ENCODE measurements at regions not wholly inside any gene's neighbourhood (a gene's known extent, or its start where the extent isn't known, plus 50 kb on each side); places are given as distances from the start of the nearest gene placed in this dataset.

GRCh38 chr7:115410972-115411686 is 489.2 kb downstream of the MDFIC start:
- no peak overlapping the region for H3K4me3 ChIP-seq
- no peak for DNase-seq (ENCODE audit: low spot score)
- no peak overlapping the region for H3K27ac Mint-ChIP-seq
- H3K4me1 Mint-ChIP-seq: no peaks in the 10 kb centered on the region
- no peak overlapping the region for H3K9ac ChIP-seq
- TF ChIP-seq EZH2phosphoT487 (IDR thresholded peaks at IDR 0.05) (no peak), CTCF (IDR thresholded peaks at IDR 0.05) (no peak), EZH2 (IDR thresholded peaks at IDR 0.05) (no peak)
- H2AFZ ChIP-seq (replicated peaks): no peak overlapping the region
- no peak overlapping the region for H3K27ac ChIP-seq
- peaks cover 2% of the 10 kb centered on the region for H3K9me3 Mint-ChIP-seq
- no peaks in the 10 kb centered on the region for H3K27me3 Mint-ChIP-seq (ENCODE audit: insufficient read depth, low read depth)
- H3F3A ChIP-seq (ENCODE audit: low read depth): no peaks in the 10 kb centered on the region
- H3K79me2 ChIP-seq (ENCODE audit: low read depth): no peaks in the 10 kb centered on the region
- H3K4me1 ChIP-seq: peaks cover 9% of the 10 kb centered on the region
- H3K27me3 ChIP-seq: no peaks in the 10 kb centered on the region
- no peak overlapping the region for H3K4me2 ChIP-seq
- no peak overlapping the region for H3K4me3 Mint-ChIP-seq
- H3K9me3 ChIP-seq (ENCODE audit: low read depth): no peaks in the 10 kb centered on the region
- H3K36me3 Mint-ChIP-seq: no peaks in the 10 kb centered on the region
- H3K36me3 ChIP-seq: no peaks in the 10 kb centered on the region
- H4K20me1 ChIP-seq (ENCODE audit: low read depth): no peaks in the 10 kb centered on the region

- TF ChIP-seq EZH2phosphoT487 (IDR thresholded peaks at IDR 0.05): no peak
- TF ChIP-seq CTCF (IDR thresholded peaks at IDR 0.05): no peak
- Histone ChIP-seq H3K4me1 (peaks cover 9% of the 10 kb centered on the region), H3K4me2 (no peak overlapping the region), H3K9ac (no peak overlapping the region), H2AFZ (replicated peaks) (no peak overlapping the region), H4K20me1 (ENCODE audit: low read depth) (no peaks in the 10 kb centered on the region), H3F3A (ENCODE audit: low read depth) (no peaks in the 10 kb centered on the region), H3K4me3 (no peak overlapping the region), H3K27ac (no peak overlapping the region), H3K9me3 (ENCODE audit: low read depth) (no peaks in the 10 kb centered on the region), H3K36me3 (no peaks in the 10 kb centered on the region), H3K79me2 (ENCODE audit: low read depth) (no peaks in the 10 kb centered on the region), H3K27me3 (no peaks in the 10 kb centered on the region)
- no peaks in the 10 kb centered on the region for H3K36me3 Mint-ChIP-seq
- H3K27me3 Mint-ChIP-seq (ENCODE audit: insufficient read depth, low read depth): no peaks in the 10 kb centered on the region
- H3K4me3 Mint-ChIP-seq: no peak overlapping the region
- H3K9me3 Mint-ChIP-seq: peaks cover 2% of the 10 kb centered on the region
- no peak overlapping the region for H3K27ac Mint-ChIP-seq
- no peak for DNase-seq (ENCODE audit: low spot score)
- no peaks in the 10 kb centered on the region for H3K4me1 Mint-ChIP-seq
Measured at GRCh38 chr7:115410434-115410820, 488.5 kb downstream of the MDFIC start.

DNA sequence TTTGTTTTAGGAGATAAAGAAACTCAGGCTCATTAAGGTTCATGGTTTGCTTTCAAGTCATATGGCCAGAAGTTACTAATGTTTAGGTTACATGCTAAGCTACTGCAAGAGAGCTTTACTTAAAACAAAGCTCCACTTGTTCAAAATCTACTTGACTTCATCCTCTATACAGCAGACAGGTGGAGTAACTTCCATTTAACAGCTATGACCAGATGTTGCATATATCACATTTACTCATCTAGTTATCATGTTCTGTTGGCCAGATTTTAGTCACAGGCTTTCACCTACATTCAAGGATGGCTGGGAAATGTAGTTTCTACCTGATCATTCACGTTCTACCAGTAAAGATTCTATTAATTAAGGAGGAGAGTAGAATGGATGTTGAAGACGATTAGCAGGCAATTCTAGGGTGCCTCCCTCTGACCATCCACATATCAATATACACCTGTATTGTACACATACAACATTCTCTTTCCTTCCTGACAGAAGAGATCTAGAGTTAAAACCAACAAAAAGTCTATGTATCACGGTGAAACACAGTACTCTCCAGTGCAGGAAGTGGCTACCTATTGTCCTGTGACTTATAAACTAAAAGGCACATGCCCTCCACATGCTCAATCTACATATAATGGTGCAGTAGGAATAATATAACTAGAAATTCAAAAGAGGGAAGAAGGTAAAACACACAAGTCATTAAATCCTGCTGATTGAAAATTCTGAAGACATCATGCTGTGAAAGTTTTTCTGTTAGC is 488.0 kb downstream of the MDFIC start:
- DNase-seq (ENCODE audit: low spot score): no peak
- H3K27me3 Mint-ChIP-seq (ENCODE audit: insufficient read depth, low read depth): no peaks in the 10 kb centered on the region
- Histone ChIP-seq H3K4me2 (no peak overlapping the region), H3K4me1 (peaks cover 9% of the 10 kb centered on the region), H2AFZ (replicated peaks) (no peak overlapping the region), H4K20me1 (ENCODE audit: low read depth) (no peaks in the 10 kb centered on the region), H3K27ac (no peak overlapping the region), H3K9me3 (ENCODE audit: low read depth) (no peaks in the 10 kb centered on the region), H3K9ac (no peak overlapping the region), H3K4me3 (no peak overlapping the region), H3K36me3 (no peaks in the 10 kb centered on the region), H3K27me3 (no peaks in the 10 kb centered on the region), H3F3A (ENCODE audit: low read depth) (no peaks in the 10 kb centered on the region), H3K79me2 (ENCODE audit: low read depth) (no peaks in the 10 kb centered on the region)
- no peak overlapping the region for H3K27ac Mint-ChIP-seq
- no peaks in the 10 kb centered on the region for H3K36me3 Mint-ChIP-seq
- peaks cover 2% of the 10 kb centered on the region for H3K9me3 Mint-ChIP-seq
- H3K4me1 Mint-ChIP-seq: no peaks in the 10 kb centered on the region
- H3K4me3 Mint-ChIP-seq: no peak overlapping the region
- TF ChIP-seq CTCF (IDR thresholded peaks at IDR 0.05) (no peak), EZH2 (IDR thresholded peaks at IDR 0.05) (no peak)
